ENCODE measurements at regions not wholly inside any gene's neighbourhood (a gene's known extent, or its start where the extent isn't known, plus 50 kb on each side); places are given as distances from the start of the nearest gene placed in this dataset.

DNA sequence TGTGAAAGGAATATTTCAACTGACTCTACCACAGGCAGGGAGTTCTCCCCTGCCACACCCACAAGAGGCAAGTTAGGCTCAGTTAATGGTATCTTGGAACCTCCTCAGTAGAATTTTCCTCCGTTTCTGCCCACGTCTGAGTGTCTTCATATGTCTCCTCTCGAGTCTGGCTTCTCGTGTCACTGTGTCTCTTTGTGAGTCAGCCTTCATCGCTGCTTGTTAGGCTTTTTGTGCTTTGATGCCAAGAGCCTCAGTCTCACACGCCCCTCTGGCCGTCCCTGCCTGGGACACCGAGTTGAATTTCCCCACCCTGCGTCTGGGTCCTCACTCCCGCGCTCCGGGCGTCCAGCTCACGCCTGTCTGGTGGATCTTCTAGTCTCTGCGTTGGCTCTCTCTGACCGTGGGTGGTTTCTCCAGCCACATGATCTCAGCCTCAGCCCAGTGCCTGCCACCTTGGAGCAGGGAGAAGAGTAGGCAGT, 125.7 kb upstream of the GADD45A start:
- FAIRE-seq, result no peak
- peak; percentile 45 for DNase-seq (ENCODE audit: low spot score)

DNA sequence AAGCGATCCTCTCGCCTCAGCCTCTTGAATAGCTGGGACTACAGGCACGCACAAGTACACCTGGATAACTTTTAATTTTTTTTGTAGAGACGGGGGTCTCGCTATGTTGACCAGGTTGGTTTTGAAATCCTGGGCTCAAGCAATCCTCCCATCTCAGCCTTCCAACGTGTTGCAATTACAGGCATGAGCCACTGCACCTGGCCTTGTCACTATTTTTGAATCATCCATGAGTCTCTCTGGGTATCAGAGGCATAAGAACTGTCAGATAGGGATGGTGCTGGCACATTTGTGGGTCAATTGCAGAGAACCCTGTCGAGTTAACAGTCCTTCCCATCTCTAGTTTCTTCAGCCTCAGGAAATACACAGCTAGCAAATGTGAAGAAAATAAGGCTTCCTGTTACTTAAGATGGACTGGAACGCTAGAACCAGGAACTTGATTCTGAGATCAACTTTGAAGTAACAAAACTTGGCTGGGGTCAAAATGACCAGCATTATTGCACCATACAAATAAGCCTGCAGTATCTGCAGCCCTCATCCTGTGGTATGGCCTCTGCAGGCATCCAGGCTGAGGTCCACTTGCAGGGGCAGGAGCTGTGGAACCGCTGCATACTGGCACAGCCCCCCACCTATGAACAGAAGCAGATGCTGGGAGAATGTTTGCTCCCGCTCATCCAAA, 124.3 kb upstream of the GADD45A start:
- FAIRE-seq (no peak), DNase-seq (ENCODE audit: low spot score) (no peak)

DNA sequence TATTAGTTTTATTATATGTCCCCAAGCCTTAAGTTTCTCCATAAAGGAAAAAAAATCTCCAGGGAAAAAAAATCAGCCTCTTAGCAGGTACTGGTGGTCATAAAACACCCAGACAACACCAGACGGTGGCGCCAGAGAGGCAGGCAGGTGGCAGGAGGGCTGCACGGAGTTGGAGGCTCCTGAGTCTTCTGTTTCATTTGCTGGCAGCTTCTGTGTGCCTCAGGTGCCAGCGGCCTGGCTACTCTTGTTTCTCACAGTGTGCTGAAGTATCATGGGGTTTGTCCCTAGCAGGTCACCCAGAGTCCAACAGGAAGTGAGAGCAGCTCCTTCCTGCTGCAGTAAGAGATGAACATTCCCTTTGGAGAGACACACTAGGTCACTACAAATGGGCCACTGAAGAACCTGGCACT, 123.3 kb upstream of the GADD45A start:
- FAIRE-seq (peak; percentile 65), DNase-seq (ENCODE audit: low spot score) (peak; percentile 78)

DNA sequence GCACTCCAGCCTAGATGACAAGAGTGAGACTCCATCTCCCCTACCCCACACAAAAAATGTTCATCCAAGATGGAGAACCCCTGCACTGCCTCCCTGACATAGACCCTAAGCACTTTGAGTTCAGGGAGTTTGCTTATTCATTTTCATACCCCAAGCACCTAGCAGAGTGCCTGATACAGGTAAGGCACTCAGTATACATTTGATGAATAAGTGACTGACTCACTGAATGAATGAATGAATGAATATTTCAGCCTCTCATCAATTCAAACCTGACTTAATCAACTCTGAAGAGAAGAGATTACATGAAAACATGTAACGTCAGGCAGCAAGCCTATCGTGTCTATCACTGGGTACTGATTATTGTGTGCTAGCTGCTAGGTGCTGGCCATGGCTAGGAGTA, 121.3 kb upstream of the GADD45A start:
- DNase-seq (ENCODE audit: low spot score) (no peak), FAIRE-seq (no peak)

DNA sequence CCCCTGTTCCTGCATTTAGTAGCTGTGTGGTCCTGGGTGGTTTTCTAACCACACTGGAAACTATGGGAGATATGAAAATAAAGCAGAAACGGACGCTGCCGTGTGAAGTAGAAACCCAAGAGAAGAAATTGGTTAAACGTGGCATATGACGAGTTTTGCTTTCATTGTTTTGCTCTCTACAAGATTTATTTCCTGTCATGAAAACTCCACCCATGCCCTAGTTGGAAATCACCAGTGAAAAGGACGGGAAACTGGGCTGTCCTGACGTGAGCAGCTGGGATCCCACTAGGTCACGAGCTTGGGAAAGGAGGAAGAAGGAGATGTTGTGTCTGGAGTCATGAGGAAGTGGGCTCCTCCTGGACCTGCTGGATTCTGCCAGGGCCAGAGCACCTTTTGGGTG, 120.8 kb upstream of the GADD45A start:
- FAIRE-seq, result no peak
- DNase-seq (ENCODE audit: low spot score), result no peak

DNA sequence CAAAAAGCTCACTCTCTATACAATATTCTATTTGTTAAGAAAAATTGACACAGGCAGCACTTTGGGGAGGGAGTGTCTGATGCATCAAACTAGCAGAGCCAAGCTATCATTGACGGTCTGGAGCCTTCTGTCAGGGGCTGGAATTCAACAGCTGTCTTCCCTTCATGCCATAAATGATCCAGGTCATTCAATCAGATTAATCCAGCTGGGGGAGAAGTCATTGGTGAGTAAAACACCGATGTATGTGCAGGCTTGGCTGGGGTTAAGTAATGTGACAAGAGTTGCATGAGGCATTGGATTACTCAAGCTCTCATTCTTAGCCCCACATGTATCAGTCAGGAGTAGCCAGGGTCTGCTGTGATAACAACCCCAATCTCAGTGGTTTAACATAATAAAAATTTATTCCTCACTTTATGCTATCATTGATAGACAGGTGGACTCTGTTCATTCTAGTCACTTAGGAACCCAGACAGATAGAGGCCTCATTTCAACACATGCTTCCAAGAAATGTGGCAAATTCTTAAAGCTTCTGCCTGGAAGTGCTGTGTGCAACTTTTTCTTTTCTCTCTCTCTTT, 118.1 kb upstream of the GADD45A start:
- FAIRE-seq, result no peak

DNA sequence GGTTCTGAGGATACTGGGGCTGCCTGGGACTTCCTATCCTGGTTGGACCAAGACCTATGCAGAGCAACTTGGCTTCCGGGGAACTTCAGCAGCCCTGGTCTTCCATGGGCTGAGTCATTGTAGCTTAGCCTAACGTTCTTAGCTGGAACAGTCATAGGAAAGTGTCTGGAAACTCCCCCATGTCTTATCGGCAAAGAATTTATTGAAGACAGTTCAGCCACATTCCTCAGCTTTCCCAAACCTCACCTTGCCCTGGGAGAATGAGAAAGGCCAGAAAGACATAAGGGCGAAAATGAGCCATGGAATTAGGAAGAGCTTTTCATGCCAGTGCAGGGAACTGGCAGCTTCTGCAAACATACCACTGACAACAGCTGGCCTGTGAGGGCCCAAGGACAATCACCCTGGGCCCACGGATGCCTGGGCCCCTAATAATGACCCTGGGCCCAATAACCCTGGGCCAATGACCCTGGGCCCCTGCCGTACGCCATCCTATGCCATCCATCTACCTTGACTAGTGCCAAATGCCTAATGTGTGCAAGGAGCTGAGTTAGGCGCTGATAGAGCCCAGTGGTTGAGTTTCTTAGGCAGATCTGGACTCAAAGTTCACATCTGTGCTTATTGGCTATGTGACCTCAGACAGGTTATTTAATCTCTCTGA, 114.4 kb upstream of the GADD45A start:
- peak; percentile 98 for DNase-seq (ENCODE audit: low spot score)

More for the DNA sequence above, 118.1 kb upstream of the GADD45A start:
- DNase-seq (ENCODE audit: low spot score), result no peak

DNA sequence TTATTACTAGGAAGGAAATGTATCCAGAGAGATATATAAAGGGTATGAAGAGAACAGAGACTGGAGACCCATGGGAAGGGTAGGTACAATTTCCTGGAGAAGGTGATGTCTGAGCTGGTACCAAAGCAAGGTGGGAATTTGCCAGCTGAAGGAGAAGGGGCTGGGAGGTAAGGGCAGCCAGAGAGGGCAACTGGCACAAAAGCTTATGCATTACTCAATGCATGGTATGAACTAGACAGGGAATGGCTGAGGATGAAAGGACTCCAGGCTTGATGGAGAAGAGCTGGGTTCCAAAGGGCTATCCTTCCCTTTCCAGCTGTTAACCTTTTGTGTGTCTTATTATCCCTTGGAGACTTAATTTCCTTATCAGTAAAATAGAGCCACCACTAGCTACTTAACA, 113.6 kb upstream of the GADD45A start:
- DNase-seq (ENCODE audit: low spot score) (no peak), FAIRE-seq (no peak)

More for the DNA sequence above, 114.4 kb upstream of the GADD45A start:
- peak; percentile 96 for FAIRE-seq

DNA sequence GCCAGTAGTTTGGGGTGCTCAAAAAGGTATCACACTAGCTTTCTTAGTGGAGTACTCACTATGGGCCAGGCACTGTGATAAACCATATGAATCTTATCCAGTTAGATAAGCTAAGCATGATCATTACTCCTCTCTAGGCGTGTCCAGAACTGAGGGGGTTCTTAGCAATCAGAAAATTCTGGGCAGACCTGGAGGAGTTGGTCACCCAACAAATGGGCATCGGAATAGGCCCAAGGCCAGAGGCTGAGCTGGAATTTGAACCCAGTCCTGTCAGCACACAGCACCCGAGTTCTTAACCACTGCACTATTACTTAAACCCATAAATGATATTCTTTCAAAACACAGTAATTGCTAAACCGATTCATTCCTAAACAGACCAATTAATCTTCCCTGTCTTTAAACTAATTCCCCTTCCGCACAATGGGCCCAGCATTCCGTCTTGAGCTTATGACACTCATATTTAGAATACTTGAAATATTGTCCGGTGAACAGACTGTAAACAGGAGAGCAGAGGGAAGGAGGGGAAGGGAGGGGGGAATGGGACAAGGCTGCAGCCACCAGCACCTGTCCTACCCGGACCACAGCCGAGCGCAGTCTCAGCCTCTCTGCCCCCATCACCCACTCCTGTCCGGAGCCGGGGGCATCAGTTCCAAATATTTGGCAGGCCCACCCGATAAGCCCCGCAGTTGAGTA, 113.0 kb upstream of the GADD45A start:
- FAIRE-seq (no peak), DNase-seq (ENCODE audit: low spot score) (no peak)

DNA sequence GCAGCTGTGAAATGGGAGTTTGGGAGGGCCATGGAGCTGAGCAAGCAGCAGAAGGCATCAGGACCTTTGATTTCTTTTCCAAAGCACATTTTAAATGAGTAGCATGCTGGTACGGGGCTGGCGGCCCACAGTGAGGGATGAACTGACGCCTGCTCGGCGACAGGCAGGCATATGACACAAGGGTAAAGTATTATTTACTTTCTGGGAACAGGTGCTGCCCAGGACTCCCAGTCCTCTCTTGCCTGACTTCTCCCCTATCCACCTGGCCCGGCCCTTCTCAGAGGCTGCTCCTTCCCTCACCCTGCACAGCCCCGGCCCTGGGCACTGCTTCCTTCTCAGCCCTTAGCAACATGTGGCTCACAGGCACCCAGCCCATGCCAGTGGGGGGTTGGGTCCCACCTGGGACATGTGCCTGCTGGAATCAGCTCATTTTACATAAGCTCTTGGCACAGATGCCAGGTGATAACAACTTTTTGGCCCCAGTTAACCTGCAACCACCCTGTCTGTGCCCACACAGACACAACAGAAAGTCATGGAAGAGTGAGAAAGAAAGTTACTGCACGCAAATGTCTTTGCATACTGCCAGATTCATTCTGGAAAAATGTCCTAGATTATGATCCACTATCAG, 112.3 kb upstream of the GADD45A start:
- DNase-seq (ENCODE audit: low spot score), result no peak
- FAIRE-seq, result no peak

DNA sequence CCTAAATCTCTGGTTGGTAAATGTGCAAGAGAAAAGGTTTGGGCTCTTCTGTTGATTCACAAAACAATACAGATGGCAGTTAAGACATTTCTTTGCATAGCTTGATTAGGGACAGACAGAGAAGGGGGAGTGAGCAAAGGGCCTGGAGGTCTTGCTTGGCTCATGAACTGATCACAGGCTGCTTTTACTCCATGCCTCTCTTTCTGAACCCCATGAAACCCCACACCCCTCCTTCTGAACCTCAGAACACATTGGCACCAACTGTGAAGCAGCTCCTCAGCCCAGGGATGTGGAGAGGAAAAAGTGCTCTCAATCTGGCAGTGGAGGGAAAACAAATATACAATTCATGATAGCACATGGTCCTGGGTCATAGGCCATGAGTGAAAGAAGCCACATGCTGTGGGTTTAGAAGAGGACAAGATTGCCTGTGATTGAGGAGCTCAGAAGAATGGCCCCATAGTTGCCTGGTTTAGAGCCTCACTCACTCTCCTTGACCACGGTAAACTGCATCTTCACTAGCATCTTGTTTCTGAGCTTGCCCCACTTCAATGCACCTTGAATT, 111.6 kb upstream of the GADD45A start:
- FAIRE-seq, result no peak
- DNase-seq (ENCODE audit: low spot score), result no peak

DNA sequence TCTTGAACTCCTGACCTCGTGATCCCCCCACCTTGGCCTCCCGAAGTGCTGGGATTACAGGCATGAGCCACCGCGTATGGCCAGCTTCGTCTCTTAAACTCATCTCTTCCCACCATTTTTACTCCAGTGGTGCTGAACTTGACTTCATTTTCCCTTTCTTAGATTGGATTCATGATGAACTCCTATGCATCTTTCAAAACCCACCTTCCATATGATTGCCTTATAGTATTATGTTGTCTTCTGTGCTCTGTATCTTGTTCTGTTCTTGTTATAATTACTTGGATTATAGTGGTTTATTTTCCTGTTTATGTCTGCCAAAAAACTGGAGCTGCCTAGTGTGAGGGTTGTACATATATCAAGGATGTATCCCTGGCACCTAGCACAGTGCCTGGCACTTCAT, 110.8 kb upstream of the GADD45A start:
- FAIRE-seq, result no peak
- no peak for DNase-seq (ENCODE audit: low spot score)

DNA sequence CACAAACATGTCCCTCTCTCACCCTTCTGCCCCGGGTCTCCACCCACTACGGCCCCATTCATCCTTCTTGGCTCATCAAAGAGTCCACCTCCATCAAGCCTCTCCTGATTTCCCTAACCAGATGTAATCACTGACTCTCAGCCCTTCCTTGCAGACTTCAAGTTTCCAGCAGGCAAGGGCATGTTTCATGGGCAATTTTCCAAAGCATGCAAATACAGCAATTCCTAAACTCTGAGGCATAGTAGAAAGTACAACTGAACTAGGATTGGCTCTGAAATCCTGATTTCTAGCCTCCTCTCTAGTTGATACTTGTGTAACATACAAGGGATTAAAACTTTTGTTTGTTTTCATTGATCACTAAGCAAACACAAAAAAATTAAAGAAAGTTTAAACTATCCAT, 109.1 kb upstream of the GADD45A start:
- no peak for FAIRE-seq

DNA sequence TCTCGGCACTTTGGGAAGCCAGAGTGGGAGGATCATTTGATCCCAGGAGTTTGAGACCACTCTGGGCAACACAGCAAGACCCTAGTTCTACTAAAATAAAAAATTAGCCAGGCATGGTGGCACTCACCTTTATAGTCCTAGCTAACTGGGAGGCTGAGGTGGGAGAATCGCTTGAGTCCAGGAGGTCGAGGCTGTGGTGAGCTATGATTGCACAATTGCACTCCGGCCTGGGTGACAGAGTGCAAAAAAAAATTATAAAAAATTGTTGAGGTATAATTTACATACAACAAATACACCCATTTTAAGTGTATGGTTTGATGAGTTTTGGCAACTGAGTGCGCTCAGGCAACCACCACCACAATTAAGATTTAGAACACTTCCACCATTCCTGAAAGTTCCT, 108.5 kb upstream of the GADD45A start:
- no peak for DNase-seq (ENCODE audit: low spot score)
- FAIRE-seq, result no peak

More for the DNA sequence above, 109.1 kb upstream of the GADD45A start:
- no peak for DNase-seq (ENCODE audit: low spot score)

DNA sequence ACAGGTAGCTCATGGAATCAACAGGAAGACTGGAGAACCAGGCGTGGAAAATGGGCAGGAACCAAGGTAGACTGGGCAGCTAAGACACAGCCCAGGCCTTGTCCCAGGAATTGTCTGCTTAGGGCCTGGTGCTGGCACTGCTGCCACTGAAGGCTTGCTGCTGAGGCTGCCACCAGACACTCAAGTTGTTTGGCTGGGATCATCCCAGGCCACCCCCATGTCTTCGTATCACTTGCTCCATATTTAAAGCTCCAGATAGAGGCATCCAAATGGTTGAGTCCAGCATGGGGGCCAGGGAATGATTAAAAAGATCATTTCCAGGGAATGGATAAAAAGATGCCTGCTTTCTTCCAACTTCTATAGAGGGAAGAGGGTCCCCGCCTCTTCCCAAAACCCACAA, 107.4 kb upstream of the GADD45A start:
- DNase-seq (ENCODE audit: low spot score) (no peak), FAIRE-seq (no peak)

DNA sequence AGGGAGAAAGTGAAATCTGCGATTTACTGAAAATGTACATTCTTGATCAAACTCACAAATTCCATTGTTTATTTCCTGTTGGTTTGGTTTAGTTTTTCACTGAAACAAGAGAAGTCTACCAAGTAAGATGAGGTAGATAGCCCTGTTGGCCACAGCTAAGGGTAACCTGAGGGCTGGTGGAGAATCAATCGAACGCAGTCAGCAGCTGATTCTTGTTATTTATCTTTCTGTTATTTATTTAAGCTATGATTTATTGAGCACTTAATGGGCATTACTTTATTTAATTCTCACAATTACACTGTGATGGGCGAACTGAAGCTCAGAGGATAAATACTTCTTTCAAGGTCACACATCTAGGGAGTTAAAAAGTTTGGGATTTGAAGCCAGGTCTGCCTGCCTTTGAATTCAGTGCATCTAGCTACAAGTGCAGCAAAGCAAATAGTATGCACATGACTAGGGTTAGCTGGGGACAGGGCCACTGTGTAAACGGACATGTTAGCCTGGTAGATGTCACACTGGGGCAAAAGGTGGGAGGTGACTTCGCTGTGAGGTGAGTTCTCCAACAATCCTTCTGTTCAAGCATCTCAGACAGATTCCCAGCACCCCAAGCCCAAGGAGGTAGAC, 106.5 kb upstream of the GADD45A start:
- no peak for DNase-seq (ENCODE audit: low spot score)
- FAIRE-seq, result no peak

DNA sequence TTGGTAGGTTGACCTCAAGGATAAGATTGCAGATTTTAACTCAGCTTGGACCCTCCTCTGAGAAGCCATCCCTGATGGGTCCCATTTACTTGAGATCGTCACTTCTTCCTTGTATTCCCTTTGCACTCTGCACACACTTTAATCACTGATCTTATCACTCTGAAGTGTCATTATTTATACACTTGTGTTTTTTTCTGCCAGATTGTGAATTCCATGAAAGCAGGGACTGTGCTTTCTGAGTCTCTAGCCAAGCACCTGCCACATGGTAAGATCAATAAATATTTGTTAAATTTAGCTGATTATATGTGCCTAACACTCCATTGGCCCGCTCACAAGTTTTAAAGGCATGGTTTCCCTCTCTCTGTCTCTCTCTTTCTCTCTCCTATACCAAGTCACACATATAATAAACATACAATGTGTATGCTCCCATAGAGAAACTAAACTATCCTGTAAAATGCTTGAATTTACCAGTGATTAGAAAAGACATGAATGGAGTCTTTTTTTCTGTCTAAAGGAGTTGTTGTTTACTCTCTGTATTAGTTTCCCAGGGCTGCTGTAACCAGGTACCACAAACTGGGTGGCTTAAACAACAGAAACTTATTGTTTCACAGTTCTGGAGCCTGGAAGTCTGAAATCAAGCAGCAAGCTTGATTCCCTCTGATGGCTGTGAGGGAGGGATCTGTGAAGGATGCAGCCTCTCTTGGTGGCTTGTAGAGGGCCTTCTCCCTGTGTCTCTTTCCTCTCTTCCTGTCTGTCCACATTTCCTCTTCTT, 105.2 kb upstream of the GADD45A start:
- FAIRE-seq (no peak), DNase-seq (ENCODE audit: low spot score) (no peak)

DNA sequence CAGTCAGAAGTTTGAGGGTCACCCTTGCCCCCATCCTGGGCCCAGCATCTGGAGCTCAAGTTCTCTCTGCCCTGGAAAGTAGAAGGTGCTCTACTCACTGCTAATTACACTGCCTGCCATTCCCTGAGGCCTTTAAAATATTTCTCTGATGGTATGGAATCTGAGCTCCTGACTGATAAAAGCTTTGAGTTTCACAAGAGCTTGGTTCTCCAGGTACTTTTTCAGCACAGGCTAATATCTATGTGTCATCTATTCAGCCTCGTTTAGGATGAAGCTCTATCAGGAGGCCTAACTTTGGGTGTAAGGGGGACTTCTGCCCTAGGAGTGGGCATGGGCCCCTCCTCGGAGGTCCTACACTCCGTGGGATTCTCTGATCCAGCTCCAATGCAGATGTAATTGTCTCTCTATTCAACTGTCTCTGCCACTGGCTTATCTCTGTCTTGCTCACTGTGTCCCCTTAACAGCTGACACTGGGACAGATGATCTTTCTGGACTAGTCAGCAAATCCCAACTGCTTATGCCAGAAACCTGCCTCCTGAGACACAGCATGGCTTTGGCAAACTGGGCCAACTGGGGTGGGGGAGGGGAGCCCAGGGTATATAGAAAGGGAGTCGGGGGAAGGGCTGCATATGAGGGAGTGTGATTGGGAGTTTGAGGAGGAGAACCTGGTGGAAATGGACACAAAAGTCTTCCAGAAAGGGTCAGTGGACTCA, 104.2 kb upstream of the GADD45A start:
- FAIRE-seq (no peak), DNase-seq (ENCODE audit: low spot score) (no peak)

DNA sequence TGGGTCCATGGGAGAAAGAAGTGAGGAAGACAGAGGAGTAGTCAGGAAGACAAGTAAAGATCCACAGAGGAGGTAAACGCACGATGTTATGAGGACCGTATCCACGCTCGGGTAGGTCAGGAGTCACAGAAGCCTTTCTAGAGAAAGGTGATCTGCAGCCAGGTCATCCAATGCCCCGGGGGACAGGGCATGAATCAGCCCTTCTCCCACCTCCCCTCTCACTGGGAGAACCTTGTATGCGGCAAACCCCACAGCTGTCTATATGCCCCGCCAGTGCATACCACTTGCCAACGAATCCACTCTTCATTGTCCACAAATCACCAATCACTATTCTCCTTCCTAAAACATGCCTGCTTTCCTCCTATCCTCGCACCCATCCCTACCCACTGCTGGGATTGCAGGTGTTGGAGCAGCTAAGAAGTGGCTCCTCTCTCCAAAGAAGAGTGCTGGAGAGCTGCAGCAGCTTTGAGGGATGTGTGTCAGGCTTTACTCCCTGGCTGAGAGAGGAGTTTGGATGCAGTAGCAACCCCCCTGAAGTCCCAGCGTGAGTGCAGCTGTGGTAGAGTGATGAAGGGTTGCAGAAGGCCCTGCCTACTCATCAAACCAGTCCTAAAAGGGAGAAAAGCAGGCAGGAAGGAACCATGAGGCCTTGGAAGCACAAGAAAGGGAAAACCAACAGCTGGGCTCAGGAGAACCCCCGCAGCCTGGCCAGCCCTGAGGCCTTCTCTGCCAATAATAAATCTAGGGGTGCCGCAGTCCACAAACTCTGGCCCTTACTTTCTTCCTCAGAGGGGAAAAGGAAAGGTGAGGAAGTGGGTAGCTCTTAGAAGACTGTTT, 102.2 kb upstream of the GADD45A start:
- DNase-seq (ENCODE audit: low spot score), result no peak
- no peak for FAIRE-seq

All from RCC 7860 (cell line).